ENCODE measurements at regions not wholly inside any gene's neighbourhood (a gene's known extent, or its start where the extent isn't known, plus 50 kb on each side); places are given as distances from the start of the nearest gene placed in this dataset.

GRCh38 chr21:24310788-24311187 lies 1296.5 kb downstream of the MRPL39 start (continued):
- TF ChIP-seq ZNF462 (CRISPR knock-in tag; IDR thresholded peaks at IDR 0.05) = no peak
- TF ChIP-seq EZH2 (IDR thresholded peaks at IDR 0.05; ENCODE audit: low read depth, unreplicated experiment) = no peak
- no peak for TF ChIP-seq NANOG (IDR thresholded peaks at IDR 0.05; ENCODE audit: borderline replicate concordance)
- TF ChIP-seq CREB1 (CRISPR knock-in tag; IDR thresholded peaks at IDR 0.05; ENCODE audit: low read depth) = no peak
- no peak for TF ChIP-seq ZNF114 (CRISPR knock-in tag; IDR thresholded peaks at IDR 0.05)
- no peak for TF ChIP-seq CTCF (conservative IDR thresholded peaks at IDR 0.05; ENCODE audit: low read depth in 2 of 2)

- H3K79me2 ChIP-seq (replicated peaks; ENCODE audit: insufficient read depth) = no peaks in the 10 kb centered on the region
- no peak overlapping the region for H3K4me2 ChIP-seq
- H2AFZ ChIP-seq = no peak overlapping the region
- no peak overlapping the region for H3K27ac ChIP-seq (ENCODE audit: low read depth)
- Mint-ChIP-seq H3K4me3 (no peak overlapping the region), H3K9me3 (peaks cover 74% of the 10 kb centered on the region), H3K27ac (no peak overlapping the region), H3K36me3 (ENCODE audit: low read depth) (peaks cover 13% of the 10 kb centered on the region), H3K4me1 (no peaks in the 10 kb centered on the region), H3K27me3 (ENCODE audit: insufficient read depth, low read depth, poor library complexity) (peaks cover 2% of the 10 kb centered on the region)
- no peaks in the 10 kb centered on the region for H3K9me2 ChIP-seq (ENCODE audit: insufficient read depth)
- TF ChIP-seq JUNB (IDR thresholded peaks at IDR 0.05; ENCODE audit: unreplicated experiment) = no peak
- no peak for TF ChIP-seq NANOG (IDR thresholded peaks at IDR 0.05; ENCODE audit: borderline replicate concordance)
- no peak for TF ChIP-seq ZNF331 (CRISPR knock-in tag; IDR thresholded peaks at IDR 0.05; ENCODE audit: low read depth)
- TF ChIP-seq EZH2 (IDR thresholded peaks at IDR 0.05; ENCODE audit: low read depth, unreplicated experiment) = no peak
- TF ChIP-seq ETS1 (IDR thresholded peaks at IDR 0.05) = no peak
- no peak for TF ChIP-seq EZH2phosphoT487 (IDR thresholded peaks at IDR 0.05; ENCODE audit: unreplicated experiment)
- no peaks in the 10 kb centered on the region for H3K36me3 ChIP-seq (ENCODE audit: insufficient read depth)
- no peaks in the 10 kb centered on the region for H3F3A ChIP-seq (replicated peaks; ENCODE audit: low read depth)
- H3K4me3 ChIP-seq = no peak overlapping the region
- ATAC-seq = no peak
- DNase-seq (ENCODE audit: low spot score) = no peak
- H4K20me1 ChIP-seq (replicated peaks; ENCODE audit: insufficient read depth) = no peaks in the 10 kb centered on the region
- H3K27me3 ChIP-seq (ENCODE audit: insufficient read depth) = no peaks in the 10 kb centered on the region
- no peaks in the 10 kb centered on the region for H3K4me1 ChIP-seq (ENCODE audit: insufficient read depth)
Measured at GRCh38 chr21:24308183-24308582, 1299.1 kb downstream of the MRPL39 start.

All from GM23338 (cell line).